ENCODE measurements at regions not wholly inside any gene's neighbourhood (a gene's known extent, or its start where the extent isn't known, plus 50 kb on each side); places are given as distances from the start of the nearest gene placed in this dataset.

DNA sequence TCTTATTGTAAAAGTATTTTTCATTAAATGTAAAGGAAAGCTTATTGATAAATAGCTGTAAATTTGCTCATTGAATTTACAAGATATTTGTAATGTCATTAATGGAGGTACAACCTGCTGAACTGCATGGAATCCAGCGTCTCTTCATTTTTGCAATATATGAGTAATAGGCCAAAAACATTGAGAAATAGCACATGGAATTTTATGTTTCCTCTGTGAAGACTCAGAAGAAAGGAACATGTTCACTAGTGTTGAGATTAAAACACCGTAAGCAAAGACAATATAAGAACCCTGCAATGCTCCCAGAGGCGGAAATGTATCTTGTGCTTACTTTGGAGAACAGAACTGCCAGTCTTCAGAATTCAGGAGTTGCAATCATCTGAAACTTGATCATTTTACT, 167.6 kb downstream of the ALDH1A2 start:
- intact Hi-C loops (cut with micrococcal nuclease; ENCODE audit: unreplicated experiment) = no loop called here
- no TSS peak for BruUV-seq (replicated peaks)
- POLR2A ChIA-PET = no interaction called here

DNA sequence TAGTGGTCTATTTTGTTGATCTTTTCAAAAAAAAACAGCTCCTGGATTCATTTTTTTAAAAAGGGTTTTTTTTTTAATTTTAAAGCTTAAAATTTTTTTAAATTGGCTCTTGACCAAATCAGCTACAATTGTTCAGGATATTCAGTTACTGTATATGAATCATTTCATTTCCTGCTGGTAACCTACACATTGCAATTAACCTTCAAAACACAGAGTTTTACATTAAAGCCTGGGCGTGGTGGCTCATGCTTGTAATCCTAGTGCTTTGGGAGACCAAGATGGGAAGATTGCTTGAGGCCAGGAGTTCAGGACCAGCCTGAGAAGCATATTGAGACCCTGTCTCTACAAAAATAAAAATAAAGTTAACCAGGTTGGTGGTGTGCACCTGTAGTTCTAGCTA, 163.4 kb downstream of the ALDH1A2 start:
- intact Hi-C loops (cut with micrococcal nuclease; ENCODE audit: unreplicated experiment) (no loop called here), in situ Hi-C loops (cut with HindIII; ENCODE audit: low pct_unique_long_range_greater_than_20kb, low sequenced_read_pairs) (no loop called here)
- no peak for TF ChIP-seq TCF7L2 (IDR thresholded peaks at IDR 0.05; ENCODE audit: low read depth, low read length)
- TF ChIP-seq, protein P1, sequence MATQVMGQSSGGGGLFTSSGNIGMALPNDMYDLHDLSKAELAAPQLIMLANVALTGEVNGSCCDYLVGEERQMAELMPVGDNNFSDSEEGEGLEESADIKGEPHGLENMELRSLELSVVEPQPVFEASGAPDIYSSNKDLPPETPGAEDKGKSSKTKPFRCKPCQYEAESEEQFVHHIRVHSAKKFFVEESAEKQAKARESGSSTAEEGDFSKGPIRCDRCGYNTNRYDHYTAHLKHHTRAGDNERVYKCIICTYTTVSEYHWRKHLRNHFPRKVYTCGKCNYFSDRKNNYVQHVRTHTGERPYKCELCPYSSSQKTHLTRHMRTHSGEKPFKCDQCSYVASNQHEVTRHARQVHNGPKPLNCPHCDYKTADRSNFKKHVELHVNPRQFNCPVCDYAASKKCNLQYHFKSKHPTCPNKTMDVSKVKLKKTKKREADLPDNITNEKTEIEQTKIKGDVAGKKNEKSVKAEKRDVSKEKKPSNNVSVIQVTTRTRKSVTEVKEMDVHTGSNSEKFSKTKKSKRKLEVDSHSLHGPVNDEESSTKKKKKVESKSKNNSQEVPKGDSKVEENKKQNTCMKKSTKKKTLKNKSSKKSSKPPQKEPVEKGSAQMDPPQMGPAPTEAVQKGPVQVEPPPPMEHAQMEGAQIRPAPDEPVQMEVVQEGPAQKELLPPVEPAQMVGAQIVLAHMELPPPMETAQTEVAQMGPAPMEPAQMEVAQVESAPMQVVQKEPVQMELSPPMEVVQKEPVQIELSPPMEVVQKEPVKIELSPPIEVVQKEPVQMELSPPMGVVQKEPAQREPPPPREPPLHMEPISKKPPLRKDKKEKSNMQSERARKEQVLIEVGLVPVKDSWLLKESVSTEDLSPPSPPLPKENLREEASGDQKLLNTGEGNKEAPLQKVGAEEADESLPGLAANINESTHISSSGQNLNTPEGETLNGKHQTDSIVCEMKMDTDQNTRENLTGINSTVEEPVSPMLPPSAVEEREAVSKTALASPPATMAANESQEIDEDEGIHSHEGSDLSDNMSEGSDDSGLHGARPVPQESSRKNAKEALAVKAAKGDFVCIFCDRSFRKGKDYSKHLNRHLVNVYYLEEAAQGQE (IDR thresholded peaks at IDR 0.05; ENCODE audit: insufficient read depth in 1 of 2, low read depth in 2 of 2, low read length in 1 of 2) = no peak
- TF ChIP-seq, protein P2, sequence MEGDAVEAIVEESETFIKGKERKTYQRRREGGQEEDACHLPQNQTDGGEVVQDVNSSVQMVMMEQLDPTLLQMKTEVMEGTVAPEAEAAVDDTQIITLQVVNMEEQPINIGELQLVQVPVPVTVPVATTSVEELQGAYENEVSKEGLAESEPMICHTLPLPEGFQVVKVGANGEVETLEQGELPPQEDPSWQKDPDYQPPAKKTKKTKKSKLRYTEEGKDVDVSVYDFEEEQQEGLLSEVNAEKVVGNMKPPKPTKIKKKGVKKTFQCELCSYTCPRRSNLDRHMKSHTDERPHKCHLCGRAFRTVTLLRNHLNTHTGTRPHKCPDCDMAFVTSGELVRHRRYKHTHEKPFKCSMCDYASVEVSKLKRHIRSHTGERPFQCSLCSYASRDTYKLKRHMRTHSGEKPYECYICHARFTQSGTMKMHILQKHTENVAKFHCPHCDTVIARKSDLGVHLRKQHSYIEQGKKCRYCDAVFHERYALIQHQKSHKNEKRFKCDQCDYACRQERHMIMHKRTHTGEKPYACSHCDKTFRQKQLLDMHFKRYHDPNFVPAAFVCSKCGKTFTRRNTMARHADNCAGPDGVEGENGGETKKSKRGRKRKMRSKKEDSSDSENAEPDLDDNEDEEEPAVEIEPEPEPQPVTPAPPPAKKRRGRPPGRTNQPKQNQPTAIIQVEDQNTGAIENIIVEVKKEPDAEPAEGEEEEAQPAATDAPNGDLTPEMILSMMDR (IDR thresholded peaks at IDR 0.05) = no peak
- TF ChIP-seq SIN3A (IDR thresholded peaks at IDR 0.05; ENCODE audit: borderline replicate concordance, insufficient read depth, low read depth, low read length) = no peak
- no peak for TF ChIP-seq POLR2AphosphoS5 (IDR thresholded peaks at IDR 0.05; ENCODE audit: low read depth, low read length)
- no TSS peak for BruUV-seq (replicated peaks)
- H3K27ac ChIP-seq (ENCODE audit: low read length) = no peak overlapping the region
- DNase-seq (ENCODE audit: low read depth, low spot score) (no peak), ATAC-seq (no peak)
- H3K36me3 ChIP-seq (ENCODE audit: control insufficient read depth, insufficient read depth, low read length) = no peaks in the 10 kb centered on the region
- no peaks in the 10 kb centered on the region for H3K4me1 ChIP-seq (ENCODE audit: control insufficient read depth, insufficient read depth, low read length)
- H3K9me3 ChIP-seq (ENCODE audit: control insufficient read depth, insufficient read depth, low read depth, low read length) = no peaks in the 10 kb centered on the region
- no peak overlapping the region for H3K4me3 ChIP-seq (ENCODE audit: low read depth in 2 of 2, low read length in 2 of 2)
- ChIA-PET POLR2A (no interaction called here), CTCF (interaction anchor here (0.7 kb wide), 1 partner anchor 161 kb away, joined by 3 read pairs; no protein-coding TSS in a partner anchor)
- H3K27me3 ChIP-seq (ENCODE audit: control insufficient read depth, insufficient read depth, low read length) = no peaks in the 10 kb centered on the region

More for the DNA sequence above, 167.6 kb downstream of the ALDH1A2 start:
- TF ChIP-seq SIN3A (IDR thresholded peaks at IDR 0.05; ENCODE audit: borderline replicate concordance, insufficient read depth, low read depth, low read length) (no peak), TCF7L2 (IDR thresholded peaks at IDR 0.05; ENCODE audit: low read depth, low read length) (no peak), POLR2AphosphoS5 (IDR thresholded peaks at IDR 0.05; ENCODE audit: low read depth, low read length) (no peak)
- H3K36me3 ChIP-seq (ENCODE audit: control insufficient read depth, insufficient read depth, low read length) = no peaks in the 10 kb centered on the region
- ATAC-seq (no peak), DNase-seq (ENCODE audit: low read depth, low spot score) (no peak)
- CTCF ChIA-PET = no interaction called here
- in situ Hi-C loops (cut with HindIII; ENCODE audit: low pct_unique_long_range_greater_than_20kb, low sequenced_read_pairs) = no loop called here
- H3K4me1 ChIP-seq (ENCODE audit: control insufficient read depth, insufficient read depth, low read length) = no peaks in the 10 kb centered on the region
- no peaks in the 10 kb centered on the region for H3K27me3 ChIP-seq (ENCODE audit: control insufficient read depth, insufficient read depth, low read length)
- H3K4me3 ChIP-seq (ENCODE audit: low read depth in 2 of 2, low read length in 2 of 2) = no peak overlapping the region
- H3K27ac ChIP-seq (ENCODE audit: low read length) = no peak overlapping the region
- no peaks in the 10 kb centered on the region for H3K9me3 ChIP-seq (ENCODE audit: control insufficient read depth, insufficient read depth, low read depth, low read length)

Data from Panc1 (cell line).